ENCODE measurements at regions not wholly inside any gene's neighbourhood (a gene's known extent, or its start where the extent isn't known, plus 50 kb on each side); places are given as distances from the start of the nearest gene placed in this dataset.

GRCh38 chr14:71680736-71681387 lies 251.4 kb upstream of the RGS6 start:
- H3K4me1 Mint-ChIP-seq = no peaks in the 10 kb centered on the region
- Histone ChIP-seq H3K27ac (ENCODE audit: low read length) (no peak overlapping the region), H3K4me1 (ENCODE audit: control insufficient read depth, insufficient read depth, low read length) (no peaks in the 10 kb centered on the region), H3K36me3 (ENCODE audit: control insufficient read depth, insufficient read depth, low read length) (peaks cover 6% of the 10 kb centered on the region), H3K9me3 (ENCODE audit: control insufficient read depth, insufficient read depth, low read length) (no peaks in the 10 kb centered on the region), H3K27me3 (ENCODE audit: control insufficient read depth, insufficient read depth, low read length) (no peaks in the 10 kb centered on the region), H3K4me3 (ENCODE audit: low read length) (no peak overlapping the region)
- no peak for DNase-seq
- TF ChIP-seq CTCF (IDR thresholded peaks at IDR 0.05) = no peak
- H3K9me3 Mint-ChIP-seq = no peaks in the 10 kb centered on the region
- ATAC-seq = no peak
- intact Hi-C loops (cut with micrococcal nuclease) = no loop called here
- no peaks in the 10 kb centered on the region for H3K27me3 Mint-ChIP-seq (ENCODE audit: low read depth in 2 of 2)
- 94% methylated on average over 10 of the region's 10 CpGs for WGBS (ENCODE audit: insufficient coverage)
- H3K36me3 Mint-ChIP-seq = peaks cover 7% of the 10 kb centered on the region
- H3K4me3 Mint-ChIP-seq = no peak overlapping the region
- H3K27ac Mint-ChIP-seq = no peak overlapping the region

DNA sequence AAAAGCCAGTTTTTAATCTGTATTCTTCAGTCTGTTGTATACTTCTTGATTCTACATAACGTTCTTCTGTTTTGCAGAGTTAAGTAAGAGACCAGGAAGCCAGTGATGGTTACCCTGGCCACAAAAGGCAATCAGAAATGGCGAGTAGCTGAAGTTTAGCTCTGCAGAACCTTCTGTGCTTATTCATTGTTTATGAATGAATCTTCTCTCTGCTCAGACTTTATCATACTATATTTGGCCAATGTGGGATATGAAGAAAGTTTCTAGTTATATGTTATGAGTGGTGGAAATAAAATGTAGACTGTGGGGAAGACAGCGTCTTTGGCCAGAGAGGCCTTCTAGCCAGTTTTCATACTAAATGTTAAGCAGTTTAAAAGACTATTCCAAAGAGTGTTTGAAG lies 249.9 kb upstream of the RGS6 start:
- H3K27ac Mint-ChIP-seq = no peak overlapping the region
- ATAC-seq (no peak), DNase-seq (no peak)
- Histone ChIP-seq H3K36me3 (ENCODE audit: control insufficient read depth, insufficient read depth, low read length) (peaks cover 8% of the 10 kb centered on the region), H3K4me3 (ENCODE audit: low read length) (no peak overlapping the region), H3K27ac (ENCODE audit: low read length) (no peak overlapping the region), H3K4me1 (ENCODE audit: control insufficient read depth, insufficient read depth, low read length) (no peaks in the 10 kb centered on the region), H3K27me3 (ENCODE audit: control insufficient read depth, insufficient read depth, low read length) (no peaks in the 10 kb centered on the region), H3K9me3 (ENCODE audit: control insufficient read depth, insufficient read depth, low read length) (no peaks in the 10 kb centered on the region)
- H3K36me3 Mint-ChIP-seq = peaks cover 7% of the 10 kb centered on the region
- intact Hi-C loops (cut with micrococcal nuclease) = no loop called here
- TF ChIP-seq CTCF (IDR thresholded peaks at IDR 0.05) = no peak
- H3K9me3 Mint-ChIP-seq = no peaks in the 10 kb centered on the region
- no peaks in the 10 kb centered on the region for H3K27me3 Mint-ChIP-seq (ENCODE audit: low read depth in 2 of 2)
- no peaks in the 10 kb centered on the region for H3K4me1 Mint-ChIP-seq
- WGBS (ENCODE audit: insufficient coverage) = 94% methylated on average over 3 of the region's 3 CpGs
- no peak overlapping the region for H3K4me3 Mint-ChIP-seq

DNA sequence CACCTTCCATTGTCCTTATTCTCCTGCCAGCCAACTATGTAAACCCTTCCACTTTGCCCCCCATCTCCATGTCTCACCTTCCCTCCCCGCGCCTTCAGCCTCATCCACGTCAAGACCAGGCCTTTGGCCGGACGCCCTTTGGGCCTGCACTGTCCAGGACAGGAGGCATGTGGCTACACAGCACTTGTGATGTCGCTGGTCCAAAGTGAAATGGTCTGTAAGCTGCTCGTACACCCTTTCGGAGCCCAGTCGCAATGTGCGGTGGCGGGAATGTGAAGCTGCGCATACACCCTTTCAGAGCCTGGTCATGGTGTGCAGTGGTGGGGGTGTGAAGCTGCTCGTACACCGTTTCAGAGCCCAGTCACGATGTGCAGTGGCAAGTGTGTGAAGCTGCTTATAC lies 247.9 kb upstream of the RGS6 start:
- TF ChIP-seq CTCF (IDR thresholded peaks at IDR 0.05) = no peak
- Histone ChIP-seq H3K4me1 (ENCODE audit: control insufficient read depth, insufficient read depth, low read length) (no peaks in the 10 kb centered on the region), H3K27me3 (ENCODE audit: control insufficient read depth, insufficient read depth, low read length) (no peaks in the 10 kb centered on the region), H3K4me3 (ENCODE audit: low read length) (no peak overlapping the region), H3K27ac (ENCODE audit: low read length) (no peak overlapping the region), H3K9me3 (ENCODE audit: control insufficient read depth, insufficient read depth, low read length) (no peaks in the 10 kb centered on the region), H3K36me3 (ENCODE audit: control insufficient read depth, insufficient read depth, low read length) (peaks cover 13% of the 10 kb centered on the region)
- H3K4me1 Mint-ChIP-seq = no peaks in the 10 kb centered on the region
- H3K27ac Mint-ChIP-seq = no peak overlapping the region
- no peak for DNase-seq
- no peaks in the 10 kb centered on the region for H3K27me3 Mint-ChIP-seq (ENCODE audit: low read depth in 2 of 2)
- peaks cover 7% of the 10 kb centered on the region for H3K36me3 Mint-ChIP-seq
- WGBS (ENCODE audit: insufficient coverage) = 96% methylated on average over 15 of the region's 15 CpGs
- H3K4me3 Mint-ChIP-seq = no peak overlapping the region
- intact Hi-C loops (cut with micrococcal nuclease) = no loop called here
- ATAC-seq = no peak
- no peaks in the 10 kb centered on the region for H3K9me3 Mint-ChIP-seq

GRCh38 chr14:71686677-71687076 lies 245.6 kb upstream of the RGS6 start:
- intact Hi-C loops (cut with micrococcal nuclease) = no loop called here
- Histone ChIP-seq H3K27ac (ENCODE audit: low read length) (no peak overlapping the region), H3K9me3 (ENCODE audit: control insufficient read depth, insufficient read depth, low read length) (no peaks in the 10 kb centered on the region), H3K27me3 (ENCODE audit: control insufficient read depth, insufficient read depth, low read length) (no peaks in the 10 kb centered on the region), H3K36me3 (ENCODE audit: control insufficient read depth, insufficient read depth, low read length) (peaks cover 21% of the 10 kb centered on the region), H3K4me3 (ENCODE audit: low read length) (no peak overlapping the region), H3K4me1 (ENCODE audit: control insufficient read depth, insufficient read depth, low read length) (no peaks in the 10 kb centered on the region)
- no peaks in the 10 kb centered on the region for H3K4me1 Mint-ChIP-seq
- no peaks in the 10 kb centered on the region for H3K27me3 Mint-ChIP-seq (ENCODE audit: low read depth in 2 of 2)
- H3K9me3 Mint-ChIP-seq = no peaks in the 10 kb centered on the region
- DNase-seq (no peak), ATAC-seq (no peak)
- H3K27ac Mint-ChIP-seq = no peak overlapping the region
- TF ChIP-seq CTCF (IDR thresholded peaks at IDR 0.05) = no peak
- WGBS (ENCODE audit: insufficient coverage) = 95% methylated on average over 5 of the region's 5 CpGs
- H3K36me3 Mint-ChIP-seq = peaks cover 7% of the 10 kb centered on the region
- no peak overlapping the region for H3K4me3 Mint-ChIP-seq
